ENCODE measurements at regions not wholly inside any gene's neighbourhood (a gene's known extent, or its start where the extent isn't known, plus 50 kb on each side); places are given as distances from the start of the nearest gene placed in this dataset.
"Not testable (repeated sequence)": the region's sequence is repeated elsewhere in the genome, so short reads cannot be mapped to it uniquely, and the experiment has no call there.

GRCh38 chr17:27365329-27365945, 71.5 kb downstream of the WSB1 start:
- H3K4me3 Mint-ChIP-seq; H3K9me3 Mint-ChIP-seq; H3K36me3 Mint-ChIP-seq (ENCODE audit: insufficient read depth); ATAC-seq (replicated peaks); H3K4me1 Mint-ChIP-seq (ENCODE audit: low read depth in 2 of 2); DNase-seq; H3K27me3 Mint-ChIP-seq: not testable (repeated sequence)
- H3K27ac Mint-ChIP-seq: peak overlapping the region in 1 of 2 donors; percentile 52

DNA sequence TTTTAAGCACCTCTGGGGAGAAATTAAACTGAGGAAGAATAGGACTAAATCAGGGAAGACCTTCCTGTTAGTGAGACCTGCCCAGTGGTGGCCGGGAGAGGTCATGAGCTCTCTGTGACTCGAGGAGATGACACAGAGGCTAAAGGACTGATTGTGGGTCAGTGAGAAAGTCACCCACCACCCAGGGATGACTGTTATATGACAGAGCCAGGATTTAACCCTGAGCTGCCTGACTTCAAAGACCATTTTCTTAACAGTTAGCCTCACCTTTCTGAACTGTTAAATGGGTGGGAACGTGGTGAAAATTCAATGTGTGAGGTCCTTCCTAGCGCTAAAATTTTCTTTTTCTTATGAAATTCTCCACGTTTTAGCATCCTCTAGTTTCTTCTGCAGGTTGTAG, 72.5 kb downstream of the WSB1 start:
- Mint-ChIP-seq H3K36me3 (ENCODE audit: insufficient read depth) (peaks cover 2% of the 10 kb centered on the region), H3K9me3 (no peaks in the 10 kb centered on the region), H3K4me1 (ENCODE audit: low read depth in 2 of 2) (peaks cover 0 to 2% of the 10 kb centered on the region in 2 donors), H3K27ac (no peak overlapping the region), H3K27me3 (peaks cover 3 to 5% of the 10 kb centered on the region in 2 donors), H3K4me3 (no peak overlapping the region)
- no peak for ATAC-seq (replicated peaks)
- no peak for DNase-seq

- ATAC-seq (replicated peaks) (no peak), DNase-seq (no peak)
- Mint-ChIP-seq H3K27ac (no peak overlapping the region), H3K36me3 (ENCODE audit: insufficient read depth) (no peaks in the 10 kb centered on the region), H3K4me3 (no peak overlapping the region), H3K4me1 (ENCODE audit: low read depth in 2 of 2) (no peaks in the 10 kb centered on the region), H3K27me3 (peaks cover 5 to 12% of the 10 kb centered on the region in 2 donors), H3K9me3 (no peaks in the 10 kb centered on the region)
Measured at GRCh38 chr17:27367121-27367981, 73.4 kb downstream of the WSB1 start.

- H3K36me3 Mint-ChIP-seq (ENCODE audit: insufficient read depth): no peaks in the 10 kb centered on the region
- H3K27me3 Mint-ChIP-seq: peaks cover 12 to 18% of the 10 kb centered on the region in 2 donors
- H3K4me1 Mint-ChIP-seq (ENCODE audit: low read depth in 2 of 2): no peaks in the 10 kb centered on the region
- DNase-seq: no peak
- H3K27ac Mint-ChIP-seq: no peak overlapping the region
- no peak for ATAC-seq (replicated peaks)
- H3K4me3 Mint-ChIP-seq: no peak overlapping the region
- no peaks in the 10 kb centered on the region for H3K9me3 Mint-ChIP-seq
Measured at GRCh38 chr17:27368151-27368795, 74.4 kb downstream of the WSB1 start.

DNA sequence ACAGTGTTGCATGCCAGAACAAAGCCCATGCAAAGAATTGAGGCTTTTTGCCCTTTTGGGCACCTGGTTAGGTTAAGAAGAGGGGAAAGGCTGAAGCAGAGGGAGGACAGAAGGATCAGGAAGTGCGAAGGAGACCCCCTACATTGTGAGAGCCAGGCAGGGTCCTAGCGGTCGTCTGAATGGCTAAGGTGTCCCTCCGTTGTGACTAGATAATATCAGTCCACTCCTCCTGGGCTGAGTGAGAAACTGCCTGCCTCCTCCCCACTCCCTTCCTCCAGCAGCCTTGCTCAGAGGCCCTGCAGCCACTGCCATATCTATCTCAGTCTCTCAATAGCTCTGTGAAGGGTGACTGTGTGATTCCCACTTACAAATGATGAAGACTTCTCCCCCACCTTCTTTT, 75.1 kb downstream of the WSB1 start:
- Mint-ChIP-seq H3K4me3 (no peak overlapping the region), H3K27me3 (peaks cover 13 to 18% of the 10 kb centered on the region in 2 donors), H3K27ac (no peak overlapping the region), H3K4me1 (ENCODE audit: low read depth in 2 of 2) (no peaks in the 10 kb centered on the region), H3K36me3 (ENCODE audit: insufficient read depth) (no peaks in the 10 kb centered on the region), H3K9me3 (no peaks in the 10 kb centered on the region)
- ATAC-seq (replicated peaks): no peak
- DNase-seq: no peak

DNA sequence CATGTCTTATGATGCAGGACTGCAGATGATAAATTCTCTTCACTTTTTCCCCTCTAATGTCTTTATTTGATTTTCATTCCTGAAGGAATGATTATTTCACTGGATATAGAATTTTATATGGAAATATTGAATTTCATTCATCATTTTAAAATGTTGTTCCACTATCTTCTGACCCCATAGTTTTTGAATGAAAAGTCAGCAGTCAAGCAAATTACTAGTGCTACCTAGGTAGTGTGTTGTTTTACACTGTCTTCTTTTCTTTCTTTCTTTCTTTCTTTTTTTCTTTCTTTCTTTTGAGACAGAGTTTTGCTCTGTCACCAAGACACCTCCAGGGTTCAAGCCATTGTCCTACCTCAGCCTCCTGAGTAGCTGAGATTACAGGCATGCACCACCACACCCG, 76.9 kb downstream of the WSB1 start:
- no peaks in the 10 kb centered on the region for H3K36me3 Mint-ChIP-seq (ENCODE audit: insufficient read depth)
- no peak overlapping the region for H3K4me3 Mint-ChIP-seq
- no peaks in the 10 kb centered on the region for H3K4me1 Mint-ChIP-seq (ENCODE audit: low read depth in 2 of 2)
- no peaks in the 10 kb centered on the region for H3K9me3 Mint-ChIP-seq
- ATAC-seq (replicated peaks) (no peak), DNase-seq (no peak)
- peaks cover 7 to 35% of the 10 kb centered on the region in 2 donors for H3K27me3 Mint-ChIP-seq
- H3K27ac Mint-ChIP-seq: no peak overlapping the region

DNA sequence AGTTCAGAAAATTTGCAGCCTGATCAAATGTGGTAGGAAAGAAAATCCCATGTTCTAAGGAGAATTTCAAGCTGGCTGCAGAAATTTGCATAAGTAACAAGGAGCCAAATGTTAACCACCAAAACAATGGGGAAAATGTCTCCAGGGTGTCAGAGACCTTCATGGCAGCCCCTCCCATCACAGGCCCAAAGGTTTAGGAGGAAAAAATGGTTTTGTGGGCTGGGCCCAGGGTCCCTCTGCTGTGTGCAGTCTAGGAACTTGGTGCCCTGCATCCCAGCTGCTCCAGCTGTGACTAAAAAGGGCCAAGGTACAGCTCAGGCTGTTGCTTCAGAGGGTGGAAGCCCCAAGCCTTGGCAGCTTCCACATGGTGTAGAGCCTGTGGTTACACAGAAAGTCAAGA, 79.8 kb downstream of the WSB1 start:
- peaks cover 7 to 40% of the 10 kb centered on the region in 2 donors for H3K27me3 Mint-ChIP-seq
- DNase-seq; ATAC-seq (replicated peaks); H3K4me1 Mint-ChIP-seq (ENCODE audit: low read depth in 2 of 2); H3K9me3 Mint-ChIP-seq; H3K36me3 Mint-ChIP-seq (ENCODE audit: insufficient read depth); H3K27ac Mint-ChIP-seq; H3K4me3 Mint-ChIP-seq: not testable (repeated sequence)

DNA sequence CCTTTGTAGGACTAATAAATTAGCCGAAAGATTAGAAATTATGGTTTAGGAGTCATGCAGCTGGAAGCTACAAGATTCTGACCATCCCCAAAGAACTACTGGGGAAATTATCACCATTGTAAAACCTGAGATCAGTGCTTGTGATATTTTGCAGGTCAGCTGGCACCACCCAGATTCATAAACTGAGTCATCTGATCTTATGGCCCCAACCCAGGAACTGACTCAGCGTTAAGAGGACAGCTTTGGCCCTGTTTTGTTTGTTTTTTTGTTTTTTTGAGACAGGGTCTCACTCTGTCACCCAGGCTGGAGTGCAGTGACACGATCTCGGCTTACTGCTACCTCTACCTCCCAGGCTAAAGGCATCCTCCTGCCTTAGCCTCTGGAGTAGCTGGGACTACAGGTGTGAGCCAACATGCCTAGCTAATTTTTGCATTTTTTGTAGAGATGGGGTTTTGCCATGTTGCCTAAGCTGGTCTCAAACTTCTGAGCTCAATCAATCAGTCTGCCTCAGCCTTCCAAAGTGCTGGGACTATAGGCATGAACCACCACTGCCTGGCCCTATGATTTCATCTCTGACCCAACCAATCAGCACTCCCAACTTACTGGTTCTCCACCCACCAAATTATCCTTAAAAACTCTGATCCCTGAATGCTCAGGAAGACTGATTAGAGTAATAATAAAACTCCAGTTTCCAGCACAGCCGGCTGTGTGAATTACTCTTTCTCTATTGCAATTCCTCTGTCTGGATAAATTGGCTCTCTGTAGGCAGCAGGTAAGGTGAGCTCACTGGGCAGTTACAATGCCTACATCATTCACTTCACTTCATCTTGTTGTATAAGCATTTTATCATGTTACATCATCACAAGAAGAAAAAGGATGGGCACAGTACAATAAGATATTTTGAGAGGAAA, 79.4 kb upstream of the KSR1 start:
- H3K36me3 Mint-ChIP-seq (ENCODE audit: insufficient read depth): no peaks in the 10 kb centered on the region
- no peak for DNase-seq
- peaks cover 0 to 5% of the 10 kb centered on the region in 2 donors for H3K4me1 Mint-ChIP-seq (ENCODE audit: low read depth in 2 of 2)
- H3K4me3 Mint-ChIP-seq: no peak overlapping the region
- no peak overlapping the region for H3K27ac Mint-ChIP-seq
- no peak for ATAC-seq (replicated peaks)
- H3K27me3 Mint-ChIP-seq: peaks cover 23 to 59% of the 10 kb centered on the region in 2 donors
- H3K9me3 Mint-ChIP-seq: no peaks in the 10 kb centered on the region

GRCh38 chr17:27378482-27379175, 77.6 kb upstream of the KSR1 start:
- Mint-ChIP-seq H3K27me3 (peaks cover 15 to 57% of the 10 kb centered on the region in 2 donors), H3K9me3 (no peaks in the 10 kb centered on the region), H3K4me3 (no peak overlapping the region), H3K4me1 (ENCODE audit: low read depth in 2 of 2) (peaks cover 0 to 5% of the 10 kb centered on the region in 2 donors), H3K36me3 (ENCODE audit: insufficient read depth) (no peaks in the 10 kb centered on the region), H3K27ac (peak overlapping the region in 1 of 2 donors; percentile 66)
- DNase-seq: no peak
- no peak for ATAC-seq (replicated peaks)

GRCh38 chr17:27379888-27380533, 76.2 kb upstream of the KSR1 start:
- Mint-ChIP-seq H3K36me3 (ENCODE audit: insufficient read depth) (no peaks in the 10 kb centered on the region), H3K9me3 (no peaks in the 10 kb centered on the region), H3K27me3 (peaks cover 15 to 48% of the 10 kb centered on the region in 2 donors), H3K4me1 (ENCODE audit: low read depth in 2 of 2) (peaks cover 0 to 5% of the 10 kb centered on the region in 2 donors), H3K27ac (no peak overlapping the region), H3K4me3 (no peak overlapping the region)
- no peak for ATAC-seq (replicated peaks)
- no peak for DNase-seq

DNA sequence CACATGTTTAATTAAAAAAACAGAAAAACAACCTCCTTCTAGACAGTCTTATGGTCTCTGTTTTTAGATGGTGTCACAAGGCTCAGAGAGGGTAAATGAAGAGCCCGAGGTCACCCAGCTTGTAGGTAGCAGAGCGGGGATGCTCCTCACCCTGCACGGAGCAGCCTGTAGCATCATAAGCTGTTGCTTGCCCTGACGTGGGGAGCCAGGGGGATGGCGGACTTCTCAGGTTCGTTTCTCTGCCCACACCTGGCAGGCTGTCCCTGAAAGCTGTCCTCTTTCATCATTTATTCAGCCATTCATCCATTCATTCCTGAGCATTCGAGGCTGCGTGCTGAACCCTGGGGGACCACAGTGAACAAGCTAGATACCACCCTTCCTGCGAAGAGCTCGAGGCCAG, 75.7 kb upstream of the KSR1 start:
- DNase-seq: no peak
- no peak overlapping the region for H3K27ac Mint-ChIP-seq
- no peak overlapping the region for H3K4me3 Mint-ChIP-seq
- no peak for ATAC-seq (replicated peaks)
- peaks cover 15 to 43% of the 10 kb centered on the region in 2 donors for H3K27me3 Mint-ChIP-seq
- no peaks in the 10 kb centered on the region for H3K36me3 Mint-ChIP-seq (ENCODE audit: insufficient read depth)
- peaks cover 0 to 5% of the 10 kb centered on the region in 2 donors for H3K4me1 Mint-ChIP-seq (ENCODE audit: low read depth in 2 of 2)
- H3K9me3 Mint-ChIP-seq: no peaks in the 10 kb centered on the region

DNA sequence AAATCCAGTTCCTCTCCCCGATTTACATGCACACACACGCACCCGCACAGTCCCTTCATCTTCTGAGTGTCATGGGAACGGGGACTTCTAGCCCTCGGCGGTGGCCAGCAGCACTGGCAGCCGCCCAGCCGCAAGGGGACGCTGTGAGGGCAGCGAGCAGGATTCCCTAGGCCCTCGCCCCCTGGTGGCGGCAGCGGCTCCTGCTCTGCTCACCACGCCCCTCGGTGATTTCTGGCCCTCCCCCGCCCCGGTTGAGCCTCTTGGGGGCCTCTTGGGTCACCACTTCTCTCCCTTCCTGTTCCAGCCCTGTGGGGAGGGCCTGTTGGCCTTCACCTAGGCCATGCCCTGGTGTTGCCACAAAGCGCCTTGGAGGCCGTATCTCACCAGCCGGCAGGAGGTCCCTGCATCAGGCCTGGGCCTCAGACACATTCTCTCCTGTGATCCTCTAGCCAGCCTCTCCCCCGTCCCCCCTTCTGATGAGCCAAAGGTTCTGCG, 75.2 kb upstream of the KSR1 start:
- no peaks in the 10 kb centered on the region for H3K9me3 Mint-ChIP-seq
- H3K4me3 Mint-ChIP-seq: no peak overlapping the region
- peak; percentile 76 to 79 (median 78) for DNase-seq
- no peak overlapping the region for H3K27ac Mint-ChIP-seq
- peak; percentile 99 for ATAC-seq (replicated peaks)
- H3K27me3 Mint-ChIP-seq: peaks cover 15 to 39% of the 10 kb centered on the region in 2 donors
- no peaks in the 10 kb centered on the region for H3K36me3 Mint-ChIP-seq (ENCODE audit: insufficient read depth)
- peaks cover 0 to 5% of the 10 kb centered on the region in 2 donors for H3K4me1 Mint-ChIP-seq (ENCODE audit: low read depth in 2 of 2)

All from effector memory CD8-positive, alpha-beta T cell (primary cell).